Activated B cell treated with CpG ODN at 0.5 μM for 24 hours (primary cell): ENCODE measurements at regions not wholly inside any gene's neighbourhood (a gene's known extent, or its start where the extent isn't known, plus 50 kb on each side); places are given as distances from the start of the nearest gene placed in this dataset.

Experiments
- ATAC-seq: fragments of 200-7000 bp; cut with Tn5 transposase; one replicate; pipeline ENCODE4 v1.10.0; 2021; ENCODE audit warnings: low read depth, mild to moderate bottlenecking, moderate library complexity
- CTCF ChIA-PET: fragments of 350-600 bp; sonication (Branson Sonifier 250); formaldehyde crosslinking; loops from one replicate; lab custom pipeline; 2021; ENCODE audit warnings: antibody characterized with exemption; lab: Charles Lee
- POLR2A ChIA-PET: fragments of 350-600 bp; sonication (Branson Sonifier 250); formaldehyde crosslinking; loops from one replicate; lab custom pipeline; 2021; ENCODE audit warnings: antibody characterized with exemption; lab: Charles Lee
- DNase-seq: peaks from one replicate; pipeline ENCODE4 v3.0.0; 2022
- H3K27ac Mint-ChIP-seq: one replicate; pipeline ENCODE4 v1.8.0; 2020; ENCODE audit warnings: mixed read lengths
- H3K27me3 Mint-ChIP-seq: one replicate; pipeline ENCODE4 v1.8.0; 2021; ENCODE audit warnings: mixed read lengths
- H3K36me3 Mint-ChIP-seq: one replicate; pipeline ENCODE4 v1.8.0; 2021; ENCODE audit warnings: low read depth, mixed read lengths
- H3K4me1 Mint-ChIP-seq: one replicate; pipeline ENCODE4 v1.8.0; 2021; ENCODE audit warnings: mixed read lengths
- H3K4me3 Mint-ChIP-seq: one replicate; pipeline ENCODE4 v1.8.0; 2020; ENCODE audit warnings: mild to moderate bottlenecking, mixed read lengths
- H3K9me3 Mint-ChIP-seq: one replicate; pipeline ENCODE4 v1.8.0; 2020; ENCODE audit warnings: mixed read lengths
- intact Hi-C: fragments of 100-400 bp; cut with micrococcal nuclease; formaldehyde crosslinking; loops from one replicate; pipeline ENCODE4 v1.15.1; 2024
- TF ChIP-seq, protein P1 (sequence below): fragments of 200-600 bp; IDR thresholded peaks from one replicate; pipeline ENCODE4 v1.8.0; 2022; ENCODE audit warnings: antibody characterized with exemption, mild to moderate bottlenecking

DNA sequence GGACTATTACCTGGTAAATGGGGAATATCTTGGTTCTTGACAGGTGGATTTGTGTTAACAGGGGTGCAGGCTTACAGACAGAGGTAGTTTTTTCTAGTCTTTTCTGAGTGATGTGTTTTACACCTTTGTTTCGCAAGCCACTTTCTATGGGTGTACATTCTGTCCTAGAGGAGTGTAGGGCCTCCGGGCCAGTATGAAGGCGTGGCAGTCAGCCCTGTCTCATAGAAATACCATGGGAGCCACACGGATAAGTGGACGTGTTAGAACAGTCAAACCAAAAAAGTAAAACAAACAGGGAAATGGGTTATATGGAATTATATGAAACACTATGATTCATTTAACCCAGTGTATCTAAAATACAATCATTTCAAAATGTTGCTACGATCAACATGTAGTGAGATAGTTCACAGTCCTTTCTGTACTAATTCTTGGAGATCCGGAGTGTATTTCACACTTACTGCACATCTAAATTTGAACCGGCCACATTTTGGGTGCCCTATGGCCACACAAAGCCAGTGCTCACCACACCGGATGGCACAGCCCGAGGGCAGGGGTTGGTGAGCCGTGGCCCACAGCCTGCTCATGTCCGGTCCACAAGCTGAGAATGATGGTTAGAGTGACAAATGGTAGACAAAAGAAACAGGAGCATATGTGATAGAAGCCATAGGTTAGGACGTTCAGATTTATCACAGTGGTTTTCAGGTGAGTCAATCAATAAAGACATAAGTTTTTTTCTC lies 80.1 kb upstream of the IRX4 start:
- intact Hi-C loops = no loop called here
- DNase-seq (no peak), ATAC-seq (no peak)
- H3K4me3 Mint-ChIP-seq = no peak overlapping the region
- H3K4me1 Mint-ChIP-seq = no peaks in the 10 kb centered on the region
- H3K27me3 Mint-ChIP-seq = peaks cover 5% of the 10 kb centered on the region
- ChIA-PET POLR2A (no interaction called here), CTCF (no interaction called here)
- TF ChIP-seq, protein P1, sequence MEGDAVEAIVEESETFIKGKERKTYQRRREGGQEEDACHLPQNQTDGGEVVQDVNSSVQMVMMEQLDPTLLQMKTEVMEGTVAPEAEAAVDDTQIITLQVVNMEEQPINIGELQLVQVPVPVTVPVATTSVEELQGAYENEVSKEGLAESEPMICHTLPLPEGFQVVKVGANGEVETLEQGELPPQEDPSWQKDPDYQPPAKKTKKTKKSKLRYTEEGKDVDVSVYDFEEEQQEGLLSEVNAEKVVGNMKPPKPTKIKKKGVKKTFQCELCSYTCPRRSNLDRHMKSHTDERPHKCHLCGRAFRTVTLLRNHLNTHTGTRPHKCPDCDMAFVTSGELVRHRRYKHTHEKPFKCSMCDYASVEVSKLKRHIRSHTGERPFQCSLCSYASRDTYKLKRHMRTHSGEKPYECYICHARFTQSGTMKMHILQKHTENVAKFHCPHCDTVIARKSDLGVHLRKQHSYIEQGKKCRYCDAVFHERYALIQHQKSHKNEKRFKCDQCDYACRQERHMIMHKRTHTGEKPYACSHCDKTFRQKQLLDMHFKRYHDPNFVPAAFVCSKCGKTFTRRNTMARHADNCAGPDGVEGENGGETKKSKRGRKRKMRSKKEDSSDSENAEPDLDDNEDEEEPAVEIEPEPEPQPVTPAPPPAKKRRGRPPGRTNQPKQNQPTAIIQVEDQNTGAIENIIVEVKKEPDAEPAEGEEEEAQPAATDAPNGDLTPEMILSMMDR = no peak
- no peaks in the 10 kb centered on the region for H3K9me3 Mint-ChIP-seq
- H3K36me3 Mint-ChIP-seq = no peaks in the 10 kb centered on the region
- H3K27ac Mint-ChIP-seq = no peak overlapping the region

DNA sequence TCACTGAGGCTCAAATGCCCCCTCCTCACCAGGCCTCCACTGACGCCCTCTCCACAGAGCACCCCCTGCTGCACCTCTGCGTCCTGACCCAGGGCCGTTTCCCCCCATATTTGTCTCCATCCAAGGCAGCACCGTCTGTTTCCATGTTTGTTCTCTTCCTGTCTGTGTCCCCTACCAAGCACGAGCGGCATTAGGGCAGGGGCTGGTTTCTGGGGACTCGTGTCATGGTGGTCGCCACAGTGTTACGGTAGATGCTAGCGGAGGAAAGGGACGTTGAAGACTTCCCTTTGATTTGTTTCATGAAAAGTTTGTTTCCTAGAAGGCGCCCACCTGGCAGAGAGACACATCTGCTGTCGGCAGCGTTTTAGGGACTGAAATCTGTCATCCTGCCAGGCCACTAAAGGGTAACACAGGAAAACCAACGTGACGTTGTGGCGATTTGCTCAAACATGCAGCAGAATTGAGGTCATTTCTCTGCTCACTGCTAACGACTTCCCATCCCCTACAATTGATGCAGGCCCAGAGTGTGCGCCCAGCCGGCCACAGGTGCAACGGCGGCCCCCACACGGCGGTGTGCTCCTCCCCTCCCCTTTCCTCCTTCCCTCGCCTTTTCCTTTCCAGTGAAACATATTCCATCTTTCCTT lies 79.3 kb upstream of the IRX4 start:
- Mint-ChIP-seq H3K4me1 (no peaks in the 10 kb centered on the region), H3K9me3 (no peaks in the 10 kb centered on the region), H3K36me3 (no peaks in the 10 kb centered on the region), H3K27ac (no peak overlapping the region), H3K27me3 (peaks cover 5% of the 10 kb centered on the region), H3K4me3 (no peak overlapping the region)
- intact Hi-C loops = no loop called here
- POLR2A ChIA-PET = no interaction called here
- no peak for DNase-seq
- TF ChIP-seq, protein P1 = no peak
- ATAC-seq = no peak
- CTCF ChIA-PET = no interaction called here

DNA sequence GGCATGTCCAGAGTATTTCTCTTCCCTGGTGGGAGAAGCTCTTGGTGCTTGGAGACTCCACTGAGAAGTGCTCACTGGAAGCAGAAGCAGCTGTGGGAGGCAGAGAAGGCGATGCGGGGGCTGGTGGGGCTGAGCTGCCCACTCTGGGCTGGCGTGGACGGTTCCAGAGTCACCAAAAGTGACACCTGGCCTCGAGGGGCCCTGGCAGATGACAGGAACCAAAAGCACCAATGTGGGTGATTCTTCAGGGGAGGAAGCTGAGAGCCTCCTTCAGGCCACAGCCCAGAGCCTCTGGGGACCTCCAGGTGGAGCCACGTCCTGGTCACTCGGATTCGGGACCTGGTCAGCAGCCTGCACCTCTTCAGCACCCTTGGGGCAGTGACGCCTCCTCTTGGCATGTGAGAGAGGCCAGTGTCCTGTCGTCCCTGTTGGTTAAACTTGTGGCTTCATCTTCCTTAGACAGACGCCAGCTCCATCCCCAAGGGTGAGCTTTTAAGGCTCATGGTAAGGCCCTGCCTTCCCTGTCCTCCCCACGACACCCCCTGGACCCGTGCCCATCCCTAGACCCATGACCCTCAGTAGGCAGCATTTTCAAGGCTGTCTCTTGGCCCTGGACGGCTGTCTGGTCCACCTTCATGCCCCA lies 78.7 kb upstream of the IRX4 start:
- H3K27me3 Mint-ChIP-seq = peaks cover 4% of the 10 kb centered on the region
- H3K9me3 Mint-ChIP-seq = no peaks in the 10 kb centered on the region
- no peak for ATAC-seq
- POLR2A ChIA-PET = no interaction called here
- H3K4me1 Mint-ChIP-seq = no peaks in the 10 kb centered on the region
- intact Hi-C loops = no loop called here
- no peaks in the 10 kb centered on the region for H3K36me3 Mint-ChIP-seq
- TF ChIP-seq, protein P1 = no peak
- no peak overlapping the region for H3K4me3 Mint-ChIP-seq
- H3K27ac Mint-ChIP-seq = no peak overlapping the region
- DNase-seq = no peak
- CTCF ChIA-PET = no interaction called here

DNA sequence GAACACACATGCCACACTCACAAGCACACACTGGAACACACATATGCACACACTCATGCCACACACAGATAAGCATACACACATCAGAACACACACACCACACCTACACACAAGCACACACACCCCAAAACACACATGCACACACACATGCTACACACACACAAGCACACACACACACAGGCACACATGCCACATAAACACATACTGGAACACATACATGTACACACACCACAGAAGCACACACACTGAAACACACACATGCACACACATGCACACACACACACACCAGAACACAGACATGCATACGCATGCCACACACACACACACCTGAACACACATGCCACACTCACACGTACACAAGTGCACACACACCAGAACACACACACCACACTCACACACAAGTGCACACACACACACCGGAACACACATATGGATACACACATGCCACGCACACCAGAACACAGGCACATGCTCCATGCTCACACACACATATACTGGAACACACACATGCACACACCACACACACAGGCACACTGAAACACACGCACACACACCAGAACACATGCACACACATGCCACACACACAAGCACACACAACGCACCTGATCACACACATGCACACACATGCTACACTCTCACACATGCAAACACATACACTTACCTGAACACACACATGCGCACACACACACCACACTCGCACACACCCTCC lies 78.0 kb upstream of the IRX4 start:
- H3K36me3 Mint-ChIP-seq = no peaks in the 10 kb centered on the region
- intact Hi-C loops = no loop called here
- POLR2A ChIA-PET = no interaction called here
- no peak overlapping the region for H3K4me3 Mint-ChIP-seq
- H3K4me1 Mint-ChIP-seq = no peaks in the 10 kb centered on the region
- no peak overlapping the region for H3K27ac Mint-ChIP-seq
- ATAC-seq (no peak), DNase-seq (no peak)
- peaks cover 3% of the 10 kb centered on the region for H3K27me3 Mint-ChIP-seq
- TF ChIP-seq, protein P1 = no peak
- CTCF ChIA-PET = no interaction called here
- no peaks in the 10 kb centered on the region for H3K9me3 Mint-ChIP-seq
